Retina (tissue), 1 donor: ENCODE measurements at regions not wholly inside any gene's neighbourhood (a gene's known extent, or its start where the extent isn't known, plus 50 kb on each side); places are given as distances from the start of the nearest gene placed in this dataset.
"Not testable (repeated sequence)": the region's sequence is repeated elsewhere in the genome, so short reads cannot be mapped to it uniquely, and the experiment has no call there.

Experiments used
- DNase-seq: peaks from one replicate; pipeline ENCODE4 v3.0.0-alpha.2; 2016

DNA sequence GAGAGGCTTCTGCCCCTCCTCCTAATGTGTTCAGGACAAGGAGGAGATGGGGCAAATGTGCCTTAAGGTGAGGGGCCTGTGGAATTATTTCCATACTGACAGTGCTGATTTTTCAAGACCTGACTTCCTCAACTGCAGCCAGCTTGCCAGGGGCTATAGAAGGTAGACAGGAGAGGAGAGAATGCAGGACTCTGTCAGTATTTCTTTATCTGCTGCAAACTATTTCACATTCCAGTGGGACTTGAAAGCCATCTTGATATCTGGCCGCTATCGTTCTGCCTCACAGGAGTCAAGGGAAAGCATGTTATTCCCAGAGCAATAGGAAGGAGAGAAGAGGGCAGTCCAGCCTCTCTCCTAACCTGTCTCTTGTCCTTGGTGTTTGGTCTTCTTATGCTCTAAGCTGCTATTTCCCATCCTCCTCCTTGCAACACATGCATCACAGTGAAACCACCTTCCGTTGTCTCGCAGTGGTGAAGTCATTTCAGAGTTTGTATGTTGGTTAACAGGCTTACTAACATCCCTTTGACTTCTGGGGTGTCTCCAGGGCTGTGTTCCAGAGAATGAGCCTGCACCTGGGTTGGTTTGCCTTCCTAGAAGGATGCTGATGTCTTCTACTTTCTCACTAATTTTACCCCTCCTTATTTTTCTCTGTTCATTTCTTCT lies 95.1 kb upstream of the MRPS22 start:
- no peak for DNase-seq

DNA sequence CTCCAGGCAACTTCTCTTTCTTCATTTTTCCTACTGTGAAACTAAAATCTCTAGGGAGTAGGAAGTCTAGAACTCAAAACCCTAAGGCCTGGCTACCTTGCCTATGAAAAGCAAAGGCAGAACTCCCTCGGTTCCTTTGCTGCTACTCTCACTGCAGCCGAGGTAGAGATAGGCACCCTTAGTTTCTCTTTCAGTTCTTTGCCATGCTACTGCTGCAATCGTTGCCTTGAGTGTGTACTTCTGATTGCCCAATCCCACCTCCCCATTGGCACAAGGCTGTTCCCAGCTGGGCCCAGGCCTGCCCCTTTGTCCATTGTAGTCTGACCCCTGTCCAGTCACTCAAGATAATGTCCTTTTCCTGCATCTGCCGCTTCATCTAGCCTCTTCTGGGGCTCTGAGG lies 92.3 kb upstream of the MRPS22 start:
- DNase-seq: no peak

- DNase-seq: no peak
Measured at GRCh38 chr3:139252719-139253118, 91.1 kb upstream of the MRPS22 start.

GRCh38 chr3:139258276-139258675 lies 85.5 kb upstream of the MRPS22 start:
- no peak for DNase-seq

- no peak for DNase-seq
Measured at GRCh38 chr3:139259398-139259797, 84.4 kb upstream of the MRPS22 start.

DNA sequence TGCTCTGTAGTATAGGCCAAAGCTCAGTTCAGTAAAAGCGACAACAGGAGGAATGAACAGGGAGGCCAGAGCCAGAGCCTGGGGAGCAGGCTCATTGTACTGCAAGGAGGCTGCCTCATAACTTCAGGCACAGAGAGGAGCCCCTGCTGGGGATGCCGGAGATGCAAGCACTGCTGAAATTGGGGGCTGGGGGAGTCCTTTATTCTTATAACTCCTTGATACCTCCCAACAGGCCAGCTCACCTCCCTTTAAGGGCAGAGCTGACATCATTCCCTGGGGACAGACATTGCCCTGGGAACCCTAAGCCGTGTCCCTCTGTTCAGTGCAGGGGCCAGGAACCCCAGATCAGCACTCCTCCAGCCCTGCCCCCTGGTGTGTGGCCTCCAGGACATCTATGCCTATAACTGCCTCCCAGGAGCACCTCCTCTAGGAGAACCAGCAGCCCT lies 83.8 kb upstream of the MRPS22 start:
- no peak for DNase-seq

- no peak for DNase-seq
Measured at GRCh38 chr3:139260793-139261736, 82.8 kb upstream of the MRPS22 start.

DNA sequence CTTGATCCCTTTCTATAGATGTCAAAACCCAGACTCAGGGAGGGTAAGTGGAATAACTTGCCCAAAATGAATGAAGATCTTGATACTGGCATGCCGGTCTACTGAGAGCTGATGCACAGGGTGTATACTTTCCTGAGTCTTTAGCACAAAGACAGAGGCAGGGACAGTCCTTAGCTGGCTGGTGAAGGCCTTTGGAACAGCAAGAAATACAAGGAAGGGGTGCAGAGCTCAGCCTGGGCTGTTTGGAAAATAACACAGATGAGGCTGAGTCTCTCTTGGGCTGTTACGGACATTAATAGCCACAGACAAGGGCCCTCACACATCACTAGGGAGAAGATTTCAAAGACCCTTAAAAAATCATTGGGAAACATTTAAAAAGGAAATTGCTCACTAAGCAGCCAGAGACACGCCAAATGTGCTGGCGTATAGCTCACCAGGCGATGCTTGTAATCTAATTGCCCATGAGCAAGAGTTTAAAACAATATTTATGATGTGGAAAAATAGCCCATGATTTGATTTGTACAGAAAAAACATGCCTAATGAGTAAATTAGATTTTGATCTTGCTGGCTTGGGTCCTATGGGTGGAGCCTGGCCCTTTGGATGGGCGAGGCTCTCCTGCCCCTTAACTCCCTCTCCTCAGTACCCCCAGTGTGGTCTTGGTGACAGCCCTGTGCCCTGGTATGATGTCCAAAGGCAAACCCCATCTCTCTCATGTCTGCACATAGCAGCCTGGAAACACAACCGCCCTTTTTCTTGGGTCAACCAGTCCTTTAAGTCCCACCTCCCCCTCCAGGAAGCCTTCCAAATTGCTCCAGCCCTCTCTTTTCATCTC lies 81.8 kb upstream of the MRPS22 start:
- no peak for DNase-seq

GRCh38 chr3:139263798-139264197 lies 80.0 kb upstream of the MRPS22 start:
- no peak for DNase-seq

DNA sequence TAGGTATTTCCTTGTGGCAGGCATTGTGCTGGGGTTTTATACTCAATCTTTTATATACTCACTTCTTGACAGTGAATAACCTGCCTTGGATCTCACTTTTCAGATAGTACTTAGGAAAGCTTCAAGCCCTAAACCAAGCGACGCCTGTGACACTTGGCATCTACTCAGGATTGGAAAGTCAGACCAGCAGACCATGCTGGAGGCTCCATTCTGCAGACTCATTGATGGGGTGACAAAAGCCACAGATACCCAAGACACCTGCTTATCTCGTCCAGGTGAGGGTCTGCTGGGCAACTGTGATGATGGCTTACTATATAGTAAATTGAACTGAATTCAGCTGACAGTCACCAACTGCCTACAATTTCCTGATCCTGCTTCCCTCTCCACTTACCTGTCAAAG lies 79.4 kb upstream of the MRPS22 start:
- no peak for DNase-seq

DNA sequence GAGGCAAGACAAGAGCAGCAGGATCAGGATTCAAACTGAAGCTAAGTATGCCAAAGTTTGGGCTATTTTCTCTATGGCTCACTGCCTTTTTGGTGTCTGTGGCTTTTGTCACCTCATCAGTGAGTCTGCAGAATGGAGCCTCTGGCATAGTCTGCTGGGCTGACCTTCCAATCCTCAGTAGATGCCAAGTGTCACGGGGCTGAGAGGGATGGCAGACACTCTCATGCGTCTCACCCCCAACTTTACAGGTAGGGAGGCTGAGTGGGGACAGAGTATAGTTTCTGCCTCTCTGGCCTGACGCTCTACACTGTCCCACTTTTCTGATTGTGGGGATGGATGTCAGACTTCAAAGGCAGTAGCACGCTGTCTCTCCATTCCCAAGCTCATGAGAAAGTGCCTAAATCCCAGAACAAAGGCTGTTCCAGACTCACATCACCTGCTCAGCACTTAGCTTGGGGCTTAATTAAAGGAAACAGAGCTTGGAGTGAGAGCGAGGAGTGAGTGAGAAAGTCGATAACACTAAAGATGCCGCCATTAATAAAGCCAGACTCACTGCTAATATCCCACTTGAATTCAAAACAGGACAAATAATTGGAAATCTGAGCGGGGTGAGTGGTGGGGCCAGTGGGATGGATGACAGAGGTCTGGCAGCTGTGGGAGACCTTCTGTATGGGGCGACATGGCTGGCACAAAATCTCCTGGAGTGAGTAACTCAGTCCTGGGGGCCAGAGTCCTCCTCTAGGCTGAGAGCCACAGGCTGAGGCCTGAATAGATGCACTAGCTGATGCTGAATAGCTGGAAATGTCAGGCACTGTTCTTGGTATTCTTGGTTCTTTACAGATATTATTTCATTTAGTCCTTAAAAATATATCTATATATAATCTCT lies 78.4 kb upstream of the MRPS22 start:
- DNase-seq: no peak

DNA sequence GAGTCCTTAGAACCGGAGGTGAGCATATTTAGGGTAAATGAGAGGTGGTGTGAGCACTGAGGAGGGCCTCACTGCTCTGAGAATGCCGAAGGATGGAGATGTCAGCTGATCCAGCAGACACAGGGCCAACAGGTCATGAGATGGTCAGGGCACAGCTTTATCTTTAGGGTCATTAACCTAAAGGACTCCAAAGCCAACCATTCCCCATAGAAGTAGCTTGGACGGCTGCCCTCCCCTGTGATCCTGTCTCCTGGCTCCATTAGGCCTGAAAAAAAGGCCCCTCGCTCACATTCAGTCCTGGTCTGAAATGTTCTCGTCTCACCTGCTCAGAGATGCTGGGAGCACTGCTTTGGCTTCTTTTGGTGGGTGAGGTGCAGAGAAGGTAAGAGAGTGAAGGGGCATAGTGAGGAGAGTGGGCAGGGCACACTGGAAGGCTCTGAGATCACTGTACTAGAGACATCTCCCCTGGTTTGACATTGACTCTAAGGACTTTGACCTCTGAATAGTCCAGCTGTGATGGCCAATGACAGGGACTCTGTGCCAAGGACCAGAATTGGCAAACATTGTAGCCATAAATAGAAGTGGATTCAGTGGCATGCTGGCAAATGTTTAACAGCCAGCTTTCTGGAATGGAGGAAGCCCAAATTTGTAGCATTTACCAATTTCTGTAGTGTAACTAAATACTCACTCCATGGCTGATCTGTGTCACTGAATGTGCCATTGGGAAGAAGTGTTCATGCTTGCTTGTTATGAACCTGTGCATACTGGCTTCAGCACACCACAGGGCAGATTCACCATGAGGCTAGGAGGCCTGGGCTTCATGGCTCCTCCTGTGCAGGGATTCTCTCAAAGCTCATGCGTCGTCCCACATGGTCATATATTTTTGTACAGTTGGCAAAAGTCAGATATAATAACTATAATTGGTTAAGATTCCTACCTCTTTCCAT lies 76.2 kb upstream of the MRPS22 start:
- no peak for DNase-seq

- no peak for DNase-seq
Measured at GRCh38 chr3:139269984-139270383, 73.8 kb upstream of the MRPS22 start.

- DNase-seq: not testable (repeated sequence)
Measured at GRCh38 chr3:139270652-139271051, 73.2 kb upstream of the MRPS22 start.

DNA sequence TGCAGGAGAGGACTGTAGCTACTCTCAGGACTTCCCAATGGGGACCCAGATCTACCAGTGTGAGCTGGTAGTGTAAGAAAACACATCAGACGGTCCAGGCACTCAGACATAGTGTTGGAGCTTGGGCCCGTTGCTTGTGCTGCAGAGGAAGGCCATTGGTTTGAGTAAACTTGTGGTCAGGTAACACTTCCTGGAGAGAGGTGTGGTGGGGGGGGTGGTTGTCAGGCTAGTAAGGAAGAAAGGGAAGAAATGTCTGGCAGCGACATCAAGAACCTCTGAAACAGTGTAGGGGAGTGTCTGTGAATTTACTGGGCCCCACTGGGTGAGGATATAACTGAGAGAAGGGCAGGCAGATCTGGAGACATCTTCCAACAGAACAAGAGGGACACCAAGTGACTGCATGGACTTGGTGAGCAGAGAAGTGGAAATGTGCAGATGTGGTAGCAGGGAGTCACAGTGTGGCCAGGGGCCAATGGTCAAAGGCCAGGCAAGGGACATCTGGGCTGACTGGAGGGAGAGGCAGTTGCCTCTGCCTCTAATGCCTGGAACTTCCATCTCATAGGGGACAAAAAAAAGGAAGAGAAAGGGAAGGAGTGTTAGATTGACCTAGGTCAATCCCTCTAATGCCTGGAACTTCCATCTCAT lies 63.7 kb upstream of the MRPS22 start:
- DNase-seq: no peak

DNA sequence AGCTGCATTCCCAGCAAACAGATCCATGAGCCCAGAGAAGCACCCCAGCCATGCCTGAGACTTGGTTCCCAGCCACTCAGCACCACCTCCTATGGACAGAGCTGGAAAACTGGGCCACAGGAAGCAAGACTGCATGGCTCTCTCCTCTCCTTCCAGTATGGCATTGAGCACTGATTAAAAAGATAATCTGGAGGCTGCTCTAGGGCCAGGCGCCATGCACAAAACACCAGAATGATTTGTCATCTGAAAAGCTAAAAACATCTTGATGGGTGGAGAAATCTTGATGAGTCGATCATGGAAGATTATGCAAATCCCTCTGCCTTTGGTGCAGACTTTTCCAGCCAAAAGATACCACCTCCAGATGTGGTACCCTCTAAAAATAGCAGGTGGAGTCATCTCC lies 62.7 kb upstream of the MRPS22 start:
- DNase-seq: no peak

DNA sequence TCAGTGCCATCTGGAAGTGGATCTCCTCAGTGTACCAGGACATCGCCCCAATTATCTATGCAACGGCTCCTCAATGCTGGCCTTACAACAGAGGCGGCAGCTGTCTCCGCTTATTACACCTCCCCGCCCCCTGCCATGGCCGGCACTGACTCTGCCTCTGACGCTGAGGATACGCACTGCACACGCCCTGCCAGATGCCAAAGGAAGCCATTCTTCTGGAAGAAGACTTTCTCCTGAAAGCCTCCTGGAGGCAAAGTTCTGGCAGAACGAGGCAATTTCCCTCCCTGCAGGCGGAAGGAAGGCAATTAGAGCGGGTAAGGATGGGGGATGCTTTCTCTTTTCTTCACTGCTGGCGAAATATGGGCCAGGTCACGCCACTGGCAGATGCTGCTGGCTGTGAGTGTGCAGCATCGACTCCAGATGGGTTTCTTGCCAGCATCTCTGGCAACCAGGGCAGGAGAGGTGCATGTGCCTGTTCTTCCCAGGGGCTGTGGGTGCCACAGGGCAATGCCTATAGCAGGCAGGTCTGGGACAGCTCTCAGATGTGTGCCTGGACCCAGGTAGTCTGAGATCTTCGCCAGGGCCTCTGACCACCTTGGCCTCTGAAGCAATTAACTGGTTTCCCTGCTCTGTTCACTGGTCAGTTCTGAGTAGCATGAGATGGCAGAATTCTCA lies 62.2 kb upstream of the MRPS22 start:
- DNase-seq: peak; percentile 56

- no peak for DNase-seq
Measured at GRCh38 chr3:139283301-139283700, 60.5 kb upstream of the MRPS22 start.

GRCh38 chr3:139284221-139284620 lies 59.6 kb upstream of the MRPS22 start:
- DNase-seq: no peak

- DNase-seq: no peak
Measured at GRCh38 chr3:139285691-139286090, 58.1 kb upstream of the MRPS22 start.
